AG04450 (cell line): ENCODE measurements at regions not wholly inside any gene's neighbourhood (a gene's known extent, or its start where the extent isn't known, plus 50 kb on each side); places are given as distances from the start of the nearest gene placed in this dataset.

ENCODE experiments used
- CTCF ChIA-PET: fragments of 300-600, 350-600 bp; formaldehyde crosslinking; extraction: SDS; loops from one replicate; lab custom pipeline; 2022; ENCODE audit warnings: antibody characterized with exemption, inconsistent platforms; lab: Charles Lee
- POLR2A ChIA-PET: fragments of 350-600 bp; formaldehyde crosslinking; extraction: SDS; loops from one replicate; lab custom pipeline; 2021; ENCODE audit warnings: antibody characterized with exemption, inconsistent platforms; lab: Yijun Ruan, JAX
- DNase-seq: peaks from one replicate; pipeline ENCODE4 v3.0.0-alpha.2; 2011; ENCODE audit warnings: low read depth, low spot score
- H3K27ac ChIP-seq: one replicate; pipeline ENCODE4 v1.5.1; 2012; ENCODE audit warnings: low read depth, low read length, control low read depth
- H3K27me3 ChIP-seq: one replicate; pipeline ENCODE4 v1.6.0; 2012; ENCODE audit warnings: low read length; ENCODE audit not compliant: control insufficient read depth, insufficient read depth
- H3K4me3 ChIP-seq: 2 replicates; pipeline ENCODE4 v1.5.1; 2011; ENCODE audit warnings: mild to moderate bottlenecking, low read depth, low read length, control low read depth
- H3K9me3 ChIP-seq: 2 replicates; pipeline ENCODE4 v1.5.1; 2012; ENCODE audit warnings: low read length; ENCODE audit not compliant: control insufficient read depth, insufficient read depth
- TF ChIP-seq, protein P1 (sequence below): IDR thresholded peaks from 2 replicates; pipeline ENCODE4 v1.5.1; 2011; ENCODE audit warnings: low read depth, low read length, control low read depth, inconsistent platforms

DNA sequence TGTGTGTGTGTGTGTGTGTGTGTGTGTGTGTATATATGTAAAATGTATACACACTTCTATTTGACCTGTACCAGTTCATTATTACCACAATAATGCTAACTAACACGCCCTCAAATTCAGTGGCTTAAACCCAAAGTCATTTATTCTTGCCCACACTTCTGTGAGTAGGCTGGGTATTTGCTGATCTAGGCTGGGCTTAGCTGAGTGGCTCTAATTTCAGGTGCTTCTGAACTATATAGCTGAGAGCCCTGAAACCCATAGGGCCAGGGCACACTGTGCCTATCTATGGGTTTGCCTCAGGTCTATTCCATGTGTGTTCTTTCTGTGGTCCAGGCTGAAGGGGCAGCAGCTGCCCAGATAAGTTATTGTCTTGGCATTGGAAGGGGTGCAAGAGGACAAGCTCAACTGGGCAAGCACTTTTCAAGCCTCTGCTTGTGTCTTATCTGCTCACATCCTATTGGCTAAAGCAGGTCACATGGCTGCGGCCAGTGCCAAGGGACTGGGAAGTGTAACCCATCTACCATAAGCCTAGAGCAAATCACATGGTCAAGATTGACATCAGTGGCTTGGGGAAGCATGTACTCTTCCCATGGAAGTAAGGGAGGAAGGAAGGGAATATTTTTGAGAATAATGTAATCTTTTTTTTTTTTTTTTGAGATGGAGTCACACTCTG lies 139.9 kb downstream of the PALM2AKAP2 start:
- H3K9me3 ChIP-seq = no peaks in the 10 kb centered on the region
- no peaks in the 10 kb centered on the region for H3K27me3 ChIP-seq
- CTCF ChIA-PET = no interaction called here
- POLR2A ChIA-PET = no interaction called here
- TF ChIP-seq, protein P1, sequence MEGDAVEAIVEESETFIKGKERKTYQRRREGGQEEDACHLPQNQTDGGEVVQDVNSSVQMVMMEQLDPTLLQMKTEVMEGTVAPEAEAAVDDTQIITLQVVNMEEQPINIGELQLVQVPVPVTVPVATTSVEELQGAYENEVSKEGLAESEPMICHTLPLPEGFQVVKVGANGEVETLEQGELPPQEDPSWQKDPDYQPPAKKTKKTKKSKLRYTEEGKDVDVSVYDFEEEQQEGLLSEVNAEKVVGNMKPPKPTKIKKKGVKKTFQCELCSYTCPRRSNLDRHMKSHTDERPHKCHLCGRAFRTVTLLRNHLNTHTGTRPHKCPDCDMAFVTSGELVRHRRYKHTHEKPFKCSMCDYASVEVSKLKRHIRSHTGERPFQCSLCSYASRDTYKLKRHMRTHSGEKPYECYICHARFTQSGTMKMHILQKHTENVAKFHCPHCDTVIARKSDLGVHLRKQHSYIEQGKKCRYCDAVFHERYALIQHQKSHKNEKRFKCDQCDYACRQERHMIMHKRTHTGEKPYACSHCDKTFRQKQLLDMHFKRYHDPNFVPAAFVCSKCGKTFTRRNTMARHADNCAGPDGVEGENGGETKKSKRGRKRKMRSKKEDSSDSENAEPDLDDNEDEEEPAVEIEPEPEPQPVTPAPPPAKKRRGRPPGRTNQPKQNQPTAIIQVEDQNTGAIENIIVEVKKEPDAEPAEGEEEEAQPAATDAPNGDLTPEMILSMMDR = no peak
- no peak for DNase-seq
- no peak overlapping the region for H3K4me3 ChIP-seq
- no peak overlapping the region for H3K27ac ChIP-seq

DNA sequence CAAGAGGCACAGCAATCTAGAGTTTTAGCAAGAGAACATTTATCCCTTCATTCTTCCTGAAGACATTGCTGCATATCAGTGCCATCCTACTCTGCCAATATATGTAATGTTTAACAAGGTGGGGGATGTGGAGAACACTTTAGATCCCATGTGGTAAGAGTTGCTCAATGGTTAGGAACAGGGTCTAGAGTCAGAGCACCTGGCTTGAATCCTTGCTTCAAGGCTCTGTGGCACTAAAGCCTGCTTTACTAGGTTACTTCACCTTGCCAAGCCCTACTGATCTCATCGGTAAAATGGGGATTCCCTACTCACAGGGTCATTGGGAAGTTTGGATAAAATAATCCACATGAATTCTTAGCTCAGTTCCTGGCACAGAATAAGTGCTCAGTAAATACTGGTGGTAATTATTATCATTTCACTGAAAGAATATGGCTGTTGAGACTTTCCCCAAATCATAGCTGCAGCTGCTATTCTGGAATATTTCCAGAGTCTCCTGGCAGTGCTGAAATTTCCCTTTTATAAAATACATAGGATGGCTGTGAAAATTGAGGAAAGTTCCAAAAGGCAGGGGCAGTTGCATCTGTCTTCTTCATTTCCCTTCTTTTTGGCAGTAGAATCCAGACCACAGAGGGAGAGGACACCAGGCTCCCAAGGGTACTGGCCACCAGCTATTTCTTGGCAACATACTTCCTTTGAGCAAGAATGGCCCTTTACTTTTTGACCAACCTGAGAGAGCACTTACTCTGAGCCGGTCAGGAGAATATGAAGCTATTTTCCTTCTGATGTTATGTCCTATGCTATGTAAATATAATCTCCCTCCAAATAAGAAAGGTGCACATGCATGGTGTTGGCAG lies 142.8 kb downstream of the PALM2AKAP2 start:
- no peak for DNase-seq
- POLR2A ChIA-PET = interaction anchor here (1.0 kb wide), 2 partner anchors 8 to 9 kb away, joined by 3 read pairs; no protein-coding TSS in a partner anchor
- no peak overlapping the region for H3K4me3 ChIP-seq
- H3K9me3 ChIP-seq = no peaks in the 10 kb centered on the region
- H3K27ac ChIP-seq = peak overlapping the region; percentile 47
- TF ChIP-seq, protein P1 = no peak
- CTCF ChIA-PET = interaction anchor here (0.6 to 1.5 kb wide), 3 partner anchors 23 to 229 kb away, joined by 3 to 5 read pairs (median 5); no protein-coding TSS in a partner anchor
- no peaks in the 10 kb centered on the region for H3K27me3 ChIP-seq

DNA sequence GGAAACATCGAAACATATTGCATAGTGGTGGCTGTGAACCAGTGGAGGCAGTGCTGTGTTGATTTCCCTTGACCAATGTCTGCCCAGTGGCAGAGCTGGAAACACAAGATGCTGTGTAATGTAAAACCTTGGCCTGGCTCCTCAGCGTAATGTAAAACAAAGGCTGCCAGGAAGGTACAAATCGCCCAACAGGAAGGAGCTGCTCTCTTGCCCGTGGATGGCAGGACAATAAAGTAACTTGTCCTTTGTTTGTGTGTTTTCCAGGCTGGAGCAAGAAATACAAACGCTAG lies 143.4 kb downstream of the PALM2AKAP2 start:
- Histone ChIP-seq H3K27me3 (no peaks in the 10 kb centered on the region), H3K4me3 (no peak overlapping the region), H3K27ac (peak overlapping the region; percentile 47), H3K9me3 (no peaks in the 10 kb centered on the region)
- ChIA-PET CTCF (interaction anchor here (1.5 kb wide), 1 partner anchor 22 kb away, joined by 5 read pairs; no protein-coding TSS in a partner anchor), POLR2A (interaction anchor here (1.0 kb wide), 2 partner anchors 8 to 9 kb away, joined by 3 read pairs; no protein-coding TSS in a partner anchor)
- TF ChIP-seq, protein P1 = no peak
- no peak for DNase-seq

DNA sequence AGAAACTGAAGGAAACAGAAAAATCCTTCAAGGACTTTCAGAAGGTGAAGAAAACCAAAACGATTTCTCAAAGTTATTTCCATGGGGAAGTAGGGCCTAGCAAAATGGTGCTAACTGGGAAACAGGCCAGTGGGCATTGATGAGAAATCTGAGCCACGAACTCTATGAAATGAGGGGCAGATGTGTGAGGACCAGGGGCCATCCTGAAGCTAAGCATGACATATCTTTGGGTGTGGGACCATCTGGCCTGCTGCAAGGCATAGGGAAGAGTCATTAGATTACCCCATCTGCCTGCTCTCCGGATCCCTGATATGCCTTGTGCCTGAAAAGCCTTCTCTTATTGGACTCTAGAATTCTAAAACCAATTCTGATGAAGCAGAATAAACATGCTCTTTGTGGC lies 143.8 kb downstream of the PALM2AKAP2 start:
- DNase-seq = no peak
- no peaks in the 10 kb centered on the region for H3K9me3 ChIP-seq
- H3K4me3 ChIP-seq = no peak overlapping the region
- TF ChIP-seq, protein P1 = no peak
- CTCF ChIA-PET = interaction anchor here (1.5 kb wide), 1 partner anchor 22 kb away, joined by 5 read pairs; no protein-coding TSS in a partner anchor
- H3K27ac ChIP-seq = peak overlapping the region; percentile 47
- no peaks in the 10 kb centered on the region for H3K27me3 ChIP-seq
- POLR2A ChIA-PET = interaction anchor here (1.0 kb wide), 1 partner anchor 8 kb away, joined by 3 read pairs; no protein-coding TSS in a partner anchor

- POLR2A ChIA-PET = no interaction called here
These were observed 145.8 kb downstream of the PALM2AKAP2 start for GRCh38 chr9:109925799-109926198.

More at GRCh38 chr9:109925799-109926198, 145.8 kb downstream of the PALM2AKAP2 start:
- no peak overlapping the region for H3K27ac ChIP-seq
- H3K27me3 ChIP-seq = no peaks in the 10 kb centered on the region
- DNase-seq = no peak
- H3K4me3 ChIP-seq = no peak overlapping the region
- TF ChIP-seq, protein P1 = no peak
- no peaks in the 10 kb centered on the region for H3K9me3 ChIP-seq
- CTCF ChIA-PET = no interaction called here
